SKM-1 (cell line): ENCODE measurements at regions not wholly inside any gene's neighbourhood (a gene's known extent, or its start where the extent isn't known, plus 50 kb on each side); places are given as distances from the start of the nearest gene placed in this dataset.

Source experiments
- DNase-seq: peaks from one replicate; lab custom pipeline; 2025; ENCODE audit not compliant: unreplicated experiment; lab: John Stamatoyannopoulos, UW

DNA sequence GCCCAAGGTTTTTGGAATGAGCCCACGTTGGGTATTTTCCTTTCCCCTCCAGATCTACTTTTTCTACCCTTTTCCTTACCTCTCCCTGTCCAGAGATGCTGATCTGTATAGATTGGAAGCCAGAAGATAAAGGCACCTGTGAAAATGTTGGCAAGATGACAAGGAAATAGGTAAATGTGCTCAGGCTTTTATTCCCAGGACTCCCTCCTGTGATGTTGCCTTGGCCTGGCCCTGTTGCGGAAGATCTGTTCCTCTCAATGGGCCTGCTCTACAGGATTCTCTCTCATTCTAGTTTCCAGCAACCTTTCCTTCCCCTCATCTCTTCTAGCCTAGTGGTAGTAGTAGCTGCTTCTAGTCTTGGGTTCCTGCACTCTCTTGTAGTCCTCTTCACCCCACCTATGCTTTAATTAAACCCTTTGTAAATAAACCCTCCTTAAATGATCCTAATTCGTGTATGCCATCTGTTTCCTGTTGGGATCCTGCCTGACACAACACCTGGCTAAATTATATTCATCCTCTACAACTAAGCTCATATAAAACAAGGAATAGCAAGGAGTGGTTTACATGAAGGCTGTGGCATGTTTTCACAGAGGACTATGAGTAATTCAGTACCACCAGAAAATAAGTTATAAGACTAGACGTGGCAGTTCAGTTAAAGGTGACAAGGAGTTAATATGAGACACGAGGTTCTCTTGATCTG, 95.7 kb upstream of the MAOA start:
- no peak for DNase-seq

DNA sequence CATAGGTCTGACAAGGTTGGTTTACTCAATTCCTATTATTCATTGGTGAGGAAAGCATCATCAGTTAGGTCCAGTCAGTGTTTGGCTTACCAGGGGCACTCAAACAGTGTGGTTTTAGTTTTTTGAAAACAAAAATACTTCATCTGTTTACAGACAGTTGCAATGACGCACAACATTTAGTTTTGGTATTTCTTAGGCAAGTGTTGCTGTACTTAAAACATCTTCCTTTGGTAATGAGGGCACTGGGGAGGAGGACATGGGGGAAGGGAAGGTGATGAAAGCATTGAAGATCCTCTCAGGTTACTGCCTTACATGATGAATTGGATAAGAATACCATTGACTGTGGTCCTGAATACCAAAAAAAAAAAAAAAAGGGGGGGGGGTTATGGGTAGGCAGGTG, 93.7 kb upstream of the MAOA start:
- DNase-seq = no peak

DNA sequence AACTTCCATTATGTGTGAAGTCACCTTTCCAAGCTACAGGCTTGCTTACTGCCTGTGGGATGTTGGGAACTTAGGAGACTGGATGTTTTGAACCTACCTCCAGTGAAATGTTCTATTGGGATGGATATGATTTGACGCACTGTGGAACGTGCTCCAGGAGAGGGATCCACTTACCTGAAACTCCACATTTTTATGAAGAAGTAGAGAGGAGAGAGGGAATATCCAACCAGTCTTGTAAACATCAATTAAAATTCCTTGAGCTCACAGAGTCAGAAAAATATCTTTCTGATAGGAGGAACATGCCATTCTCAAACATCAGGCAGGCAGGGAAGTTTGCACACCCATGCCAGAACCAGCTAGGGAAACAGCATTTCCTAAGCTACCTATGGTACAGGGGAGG, 91.1 kb upstream of the MAOA start:
- no peak for DNase-seq

DNA sequence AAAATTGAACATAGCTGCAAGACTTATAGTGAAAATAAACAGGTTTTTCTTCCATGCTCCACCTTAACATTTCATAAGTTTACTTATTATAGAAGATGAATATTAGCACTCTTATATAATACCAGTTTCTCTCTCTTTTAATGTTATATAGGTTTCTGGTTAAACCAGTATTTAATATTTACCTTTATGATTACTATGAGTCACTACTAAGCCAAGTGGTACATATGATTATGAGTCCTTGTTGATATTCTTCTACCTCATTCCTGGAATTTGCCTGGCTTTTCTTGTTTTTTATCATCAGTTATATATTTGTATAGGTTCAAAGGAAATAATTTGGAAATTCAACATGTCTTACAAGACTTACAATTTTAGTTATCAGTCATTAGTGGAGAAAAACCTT, 89.9 kb upstream of the MAOA start:
- DNase-seq = no peak

DNA sequence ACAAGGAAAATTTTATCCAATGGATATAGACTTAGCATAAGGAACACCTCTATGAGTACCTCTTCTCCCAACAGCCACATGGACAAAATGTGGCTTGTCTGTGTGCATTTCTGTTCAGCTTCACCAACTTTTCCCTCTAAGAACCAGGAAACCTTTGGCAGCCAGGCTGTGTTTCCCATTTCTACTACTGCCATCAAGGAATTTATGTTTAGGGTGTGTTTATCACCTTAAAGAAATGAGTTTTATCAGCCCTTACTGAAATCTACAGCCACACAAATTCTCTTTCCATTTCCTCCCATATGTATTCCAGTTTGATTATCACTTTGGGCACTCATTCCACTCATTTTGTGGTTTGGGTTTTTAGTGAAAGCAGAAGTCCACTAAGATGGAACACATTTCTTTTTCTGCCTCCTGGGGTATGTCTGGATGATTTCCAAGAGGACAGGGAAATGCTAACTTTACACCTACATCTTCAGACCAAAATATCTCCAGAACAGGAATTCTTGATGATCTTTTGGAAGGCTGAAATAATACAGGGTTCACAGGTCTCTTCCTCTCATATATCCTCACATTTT, 82.6 kb upstream of the MAOA start:
- no peak for DNase-seq

DNA sequence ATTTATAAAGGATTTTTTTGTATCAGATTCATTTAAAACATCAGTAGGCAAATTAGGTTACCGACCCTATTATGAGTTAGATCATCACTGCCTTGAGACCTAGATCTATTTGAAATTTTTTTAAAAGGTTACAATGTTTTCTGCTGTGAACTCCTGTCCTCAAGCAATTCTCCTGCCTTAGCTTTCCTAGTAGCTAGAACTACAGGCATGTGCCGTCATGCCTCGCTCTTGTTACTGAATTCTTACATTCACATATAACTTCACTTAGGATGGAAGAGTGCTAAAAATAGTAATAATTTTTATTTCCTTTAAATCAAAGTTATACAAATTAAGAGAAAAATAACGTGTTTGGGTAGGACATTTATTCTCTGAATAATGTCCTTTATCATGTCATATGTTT, 75.5 kb upstream of the MAOA start:
- no peak for DNase-seq

DNA sequence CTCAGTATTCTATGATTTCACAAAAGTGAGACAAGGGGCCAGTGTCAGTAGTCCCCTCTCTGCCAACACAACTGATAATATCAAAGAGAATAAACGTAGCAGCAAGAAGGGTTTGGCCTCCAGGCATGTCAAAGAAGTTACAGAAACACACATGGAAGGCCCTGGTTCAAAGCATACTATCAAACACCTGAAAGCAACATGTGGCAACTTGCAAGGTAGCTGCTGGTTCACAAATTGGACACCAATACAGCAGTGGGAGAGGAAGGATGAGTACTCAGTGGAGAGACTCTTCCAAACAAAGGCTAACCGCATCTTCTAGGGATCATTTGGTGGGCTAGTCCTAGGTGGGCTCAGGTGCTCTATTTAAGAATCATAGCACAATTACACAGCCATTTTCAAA, 74.9 kb upstream of the MAOA start:
- no peak for DNase-seq

DNA sequence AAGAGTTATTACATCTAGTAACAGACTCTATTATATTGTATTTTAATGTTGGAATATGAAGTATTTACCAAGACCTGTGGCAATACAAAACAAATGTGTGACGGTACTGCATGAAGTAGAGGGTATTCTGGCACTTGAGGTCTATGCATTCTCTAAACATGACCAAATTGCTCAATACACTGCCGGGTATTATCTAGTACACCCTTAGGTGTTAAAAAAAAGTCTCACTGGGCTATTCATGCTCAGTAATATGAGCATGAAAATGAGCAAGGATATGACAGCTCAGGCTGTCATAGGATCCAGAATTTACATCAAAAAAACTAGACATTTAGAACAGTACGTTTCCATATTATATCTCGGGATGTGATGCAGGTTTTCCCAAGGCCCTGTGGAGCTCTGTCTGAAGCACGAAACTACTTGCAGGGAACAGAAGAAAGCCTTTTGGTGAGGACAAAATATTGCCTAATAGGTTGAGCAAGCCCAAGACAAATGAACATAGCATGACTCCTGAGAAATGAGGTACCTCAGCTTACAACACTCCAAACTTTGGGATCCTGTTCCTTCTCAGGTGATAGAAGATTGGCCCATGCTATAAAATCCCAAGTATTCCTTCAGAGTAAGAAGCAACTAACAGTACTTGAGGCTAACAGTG, 74.1 kb upstream of the MAOA start:
- no peak for DNase-seq

DNA sequence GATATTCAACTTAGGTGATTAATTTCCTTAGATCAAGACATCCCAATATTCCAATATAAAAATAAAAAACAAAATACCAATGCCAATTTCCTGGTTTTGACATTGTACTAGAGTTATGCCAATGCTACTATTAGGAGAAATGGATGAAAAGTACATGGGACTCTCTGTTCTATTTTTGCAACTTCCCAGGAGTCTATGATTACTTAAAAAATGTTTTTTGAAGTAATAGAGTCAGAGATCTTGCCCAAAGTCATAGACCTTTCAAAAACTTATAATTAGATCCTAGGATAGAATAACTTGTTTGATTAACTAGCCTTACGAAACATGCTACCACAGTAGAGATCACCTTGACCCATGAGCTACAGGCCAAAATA, 73.6 kb upstream of the MAOA start:
- no peak for DNase-seq

DNA sequence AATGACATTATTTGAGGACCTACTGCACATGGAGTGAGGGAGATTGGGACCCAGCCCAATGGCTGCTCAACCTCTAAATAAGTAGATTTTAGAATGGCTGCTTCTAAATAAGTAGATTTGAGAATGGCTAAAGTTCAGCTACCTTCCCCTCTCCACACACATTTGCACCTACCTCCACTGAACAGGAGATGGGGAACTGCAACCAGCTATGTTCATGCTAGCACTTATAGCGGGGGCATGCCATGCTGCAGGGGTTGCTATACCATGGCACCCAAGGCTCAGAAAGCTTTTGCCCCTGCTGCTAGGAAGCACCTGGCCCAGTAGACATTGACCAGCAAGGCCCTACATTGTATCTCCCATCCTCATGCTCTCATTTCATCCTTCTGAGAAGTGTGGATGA, 70.2 kb upstream of the MAOA start:
- DNase-seq = no peak

DNA sequence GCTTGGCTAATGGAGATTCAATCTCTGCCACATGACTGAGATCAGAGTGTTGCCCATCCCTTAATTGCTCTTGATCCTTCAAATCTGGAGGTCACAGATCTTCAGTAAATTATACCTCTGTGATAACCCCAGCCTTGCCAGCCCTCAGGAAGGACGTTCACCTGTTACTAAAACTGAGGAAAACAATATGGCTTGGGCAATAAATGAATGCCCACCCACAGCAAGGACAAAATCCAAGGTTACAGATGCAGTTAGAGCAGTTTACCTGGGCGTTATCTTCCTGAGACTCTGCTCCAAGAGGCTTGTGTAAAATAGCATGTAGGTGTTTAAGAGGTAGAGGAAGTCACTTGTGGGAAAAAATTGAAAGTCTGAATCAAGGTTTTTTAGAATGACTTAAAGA, 69.3 kb upstream of the MAOA start:
- no peak for DNase-seq

DNA sequence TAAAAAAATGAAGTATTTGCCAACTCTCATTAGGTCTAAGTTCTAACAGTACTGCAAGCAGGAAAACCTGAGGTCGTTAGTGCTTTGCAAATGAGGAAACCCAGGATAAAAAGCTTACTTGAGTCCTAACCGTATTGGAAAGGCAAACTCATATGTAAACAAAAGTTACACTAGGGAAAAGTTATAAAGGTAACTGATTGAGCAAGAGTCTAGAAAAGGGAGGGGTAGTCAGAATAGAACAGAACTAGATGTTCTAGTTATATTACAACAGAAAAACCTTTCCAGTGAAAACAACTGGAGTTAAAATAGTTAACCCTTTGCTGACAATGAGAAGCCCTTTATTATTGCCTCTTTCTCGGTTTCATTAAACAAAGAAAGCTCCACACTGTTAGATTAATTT, 66.4 kb upstream of the MAOA start:
- no peak for DNase-seq

DNA sequence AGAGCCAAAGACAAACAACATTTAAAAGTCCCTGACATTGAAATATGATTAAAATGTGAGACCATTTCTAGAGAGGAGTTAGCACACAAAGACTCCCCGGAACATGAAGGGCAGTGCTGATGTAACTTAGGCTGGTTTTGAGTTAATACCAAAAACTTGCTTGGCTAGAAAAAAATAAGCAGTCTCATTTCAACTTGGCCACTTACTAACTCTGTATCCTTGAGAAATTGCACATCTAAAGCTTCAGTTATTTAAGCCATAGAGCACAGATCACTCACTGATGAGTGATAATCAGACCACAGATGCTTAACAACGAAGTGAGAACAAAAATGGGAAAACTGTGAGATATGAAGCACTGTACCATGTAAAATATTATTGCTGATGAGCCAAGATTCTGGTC, 65.9 kb upstream of the MAOA start:
- no peak for DNase-seq

DNA sequence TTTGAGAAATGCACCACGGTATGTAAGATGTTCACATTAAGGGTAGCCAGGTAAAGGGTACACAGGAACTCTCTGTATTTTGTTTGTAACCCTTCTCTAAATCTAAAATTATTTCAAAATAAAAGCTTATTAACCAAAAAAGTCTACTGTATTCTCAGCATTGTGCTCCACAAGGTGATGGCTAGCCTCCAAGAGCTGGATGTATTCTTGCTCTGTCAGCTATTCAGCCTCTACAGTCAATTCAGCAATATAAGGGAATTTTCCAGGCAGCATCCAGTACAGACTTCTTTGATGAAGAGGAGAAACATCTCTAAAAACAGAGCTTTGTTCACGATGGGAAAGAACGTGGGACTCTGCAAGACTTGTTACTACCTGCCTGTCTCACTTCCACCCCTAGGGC, 63.5 kb upstream of the MAOA start:
- no peak for DNase-seq

DNA sequence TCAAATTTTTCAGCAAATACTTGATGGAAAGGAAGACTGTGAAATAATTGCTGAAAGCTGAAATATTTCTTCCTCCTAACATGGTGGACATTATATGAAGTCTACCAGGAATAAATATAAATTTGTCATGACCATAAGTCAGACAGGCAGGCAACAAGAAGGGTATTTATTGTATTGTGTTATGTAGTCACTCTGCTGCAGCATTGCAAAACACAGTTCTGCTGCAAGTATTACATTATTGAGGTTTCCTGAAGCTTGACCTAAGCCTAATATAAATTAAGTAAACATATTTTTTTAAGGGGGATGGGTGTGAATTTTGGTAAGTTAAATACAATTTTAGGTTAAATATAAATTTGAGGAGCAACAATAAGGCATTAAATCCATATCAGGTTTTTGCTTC, 60.2 kb upstream of the MAOA start:
- DNase-seq = no peak

DNA sequence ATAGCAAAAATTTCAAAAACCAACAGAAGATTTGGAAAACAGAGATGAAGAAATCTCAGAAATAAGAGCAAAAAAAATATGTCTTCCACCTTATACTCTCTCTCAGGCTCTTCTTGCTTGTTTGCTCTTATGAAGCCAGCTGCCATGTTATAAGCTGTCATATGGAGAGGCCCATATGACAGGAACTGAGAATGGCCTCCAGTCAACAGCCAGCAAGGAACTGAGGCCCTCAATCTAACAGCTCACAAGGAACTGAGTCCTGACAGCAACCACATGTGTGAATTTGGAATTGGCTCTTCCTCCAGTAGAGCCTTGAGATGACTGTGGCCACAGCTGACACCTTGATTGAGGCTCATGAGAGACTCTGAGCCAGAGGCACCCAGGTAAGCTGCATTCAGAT, 51.3 kb upstream of the MAOA start:
- DNase-seq = no peak

DNA sequence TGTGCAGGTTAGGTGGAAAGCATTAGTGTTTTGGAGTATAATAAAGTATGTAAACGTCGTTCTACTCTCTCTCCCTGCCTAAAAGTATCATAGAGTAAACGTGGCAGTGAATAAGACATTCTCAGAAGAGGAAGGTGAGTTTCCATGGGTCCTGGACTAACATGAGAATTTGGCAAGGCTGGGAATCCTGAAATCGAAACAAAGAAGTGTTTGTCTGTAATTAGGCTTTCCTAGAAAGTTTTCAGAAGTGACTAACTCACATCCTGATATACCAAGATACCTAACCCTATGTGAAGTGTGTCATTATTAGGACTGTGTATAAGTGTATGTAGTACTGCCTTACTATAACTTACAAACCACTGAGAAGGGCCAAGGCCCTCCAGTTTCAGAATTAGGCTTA, 50.7 kb upstream of the MAOA start:
- no peak for DNase-seq
